ENCODE measurements at regions not wholly inside any gene's neighbourhood (a gene's known extent, or its start where the extent isn't known, plus 50 kb on each side); places are given as distances from the start of the nearest gene placed in this dataset.

DNA sequence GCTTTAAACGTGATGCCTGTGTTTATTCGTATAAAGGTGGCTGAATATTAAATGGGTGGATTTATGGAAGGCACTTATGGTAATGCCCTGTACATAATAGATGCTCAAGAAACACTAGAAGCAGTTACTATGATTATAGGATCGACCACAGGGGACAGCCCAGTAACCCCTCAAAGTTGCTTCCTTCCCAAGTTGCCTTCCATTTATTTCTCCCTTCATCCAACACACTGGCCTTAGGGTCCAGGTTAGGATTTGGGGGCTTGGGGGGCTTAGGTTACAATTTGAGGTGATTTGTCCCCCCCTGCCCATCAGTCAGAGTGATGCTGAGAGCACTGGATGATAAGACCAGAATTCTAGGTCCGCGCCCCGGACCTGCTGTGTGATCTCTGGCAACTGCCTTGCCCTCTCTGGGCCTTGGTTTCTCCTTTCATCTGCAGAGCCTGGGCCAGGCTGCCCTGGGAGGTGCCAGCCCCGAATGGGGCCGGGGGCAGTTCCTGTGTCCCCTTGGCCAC, 101.5 kb downstream of the CEBPB start:
- TF ChIP-seq POLR2A (IDR thresholded peaks at IDR 0.05; ENCODE audit: low read length): no peak
- no peak for TF ChIP-seq GATA1 (IDR thresholded peaks at IDR 0.05; ENCODE audit: low read depth, low read length)
